ENCODE measurements at regions not wholly inside any gene's neighbourhood (a gene's known extent, or its start where the extent isn't known, plus 50 kb on each side); places are given as distances from the start of the nearest gene placed in this dataset.

DNA sequence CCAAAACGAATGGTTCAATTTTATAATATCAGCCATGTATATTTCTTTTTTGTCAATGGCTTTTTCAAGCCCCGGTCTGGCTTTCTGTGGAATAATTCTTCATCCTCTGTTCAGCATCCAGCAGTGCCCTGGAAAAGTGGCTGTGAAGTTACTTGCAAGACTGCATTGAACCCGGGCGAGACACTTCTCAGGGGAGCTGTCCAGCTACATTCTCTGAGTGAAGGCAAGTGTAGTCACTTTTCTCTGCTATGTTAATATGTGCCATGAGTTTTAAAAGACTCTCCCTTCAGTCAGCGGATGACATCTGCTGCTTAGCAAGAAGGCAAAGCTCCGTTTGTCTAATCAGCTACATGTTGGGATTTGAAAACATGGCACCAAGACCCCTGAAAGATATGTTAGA is 81.3 kb upstream of the RGMA start:
- no peak for TF ChIP-seq CTCF (conservative IDR thresholded peaks at IDR 0.05; ENCODE audit: low read depth, low read length)
- DNase-seq (ENCODE audit: low read depth), result no peak
- no peak overlapping the region for H3K4me3 ChIP-seq (ENCODE audit: low read depth, low read length)

DNA sequence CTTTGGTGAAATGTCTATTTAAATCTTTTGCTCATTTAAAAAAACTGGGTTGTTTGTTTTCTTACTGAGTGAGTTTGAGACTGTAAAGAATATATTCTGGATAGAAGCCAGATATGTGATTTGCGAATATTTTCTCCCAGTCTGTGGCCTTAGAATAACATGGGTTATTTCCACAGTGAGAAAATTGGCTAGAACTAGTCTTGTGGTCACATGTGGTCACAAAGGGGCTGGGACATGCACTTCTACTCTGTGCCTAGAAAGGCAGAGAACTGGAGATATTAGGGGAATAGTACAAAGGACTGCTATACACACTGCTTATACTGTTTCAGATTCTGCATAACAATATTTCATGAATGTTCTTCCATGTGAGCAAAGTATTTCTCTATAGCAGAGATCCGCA is 79.9 kb upstream of the RGMA start:
- no peak for TF ChIP-seq CTCF (conservative IDR thresholded peaks at IDR 0.05; ENCODE audit: low read depth, low read length)
- DNase-seq (ENCODE audit: low read depth), result no peak
- H3K4me3 ChIP-seq (ENCODE audit: low read depth, low read length), result no peak overlapping the region

DNA sequence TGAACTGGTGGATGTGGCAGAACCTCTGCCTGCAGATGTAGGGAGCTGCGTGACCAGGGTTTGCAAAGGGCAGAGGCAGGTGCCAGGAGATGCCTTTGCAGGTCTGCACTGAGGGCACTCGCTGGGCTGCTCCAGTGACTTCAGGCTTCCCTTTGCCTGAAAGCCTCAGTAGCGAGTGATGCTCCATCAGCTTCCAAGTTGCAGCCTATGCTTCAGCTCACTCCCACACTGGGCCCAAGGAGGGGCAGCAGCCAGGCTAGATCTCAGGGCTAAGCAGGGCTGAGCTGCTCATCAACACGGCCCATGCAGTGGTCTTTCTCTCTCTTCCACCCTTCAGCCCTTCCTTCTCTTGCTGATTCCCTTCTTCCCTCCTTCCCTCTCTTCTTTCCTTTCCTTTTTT is 78.3 kb upstream of the RGMA start:
- no peak for TF ChIP-seq CTCF (conservative IDR thresholded peaks at IDR 0.05; ENCODE audit: low read depth, low read length)
- H3K4me3 ChIP-seq (ENCODE audit: low read depth, low read length), result no peak overlapping the region
- no peak for DNase-seq (ENCODE audit: low read depth)

DNA sequence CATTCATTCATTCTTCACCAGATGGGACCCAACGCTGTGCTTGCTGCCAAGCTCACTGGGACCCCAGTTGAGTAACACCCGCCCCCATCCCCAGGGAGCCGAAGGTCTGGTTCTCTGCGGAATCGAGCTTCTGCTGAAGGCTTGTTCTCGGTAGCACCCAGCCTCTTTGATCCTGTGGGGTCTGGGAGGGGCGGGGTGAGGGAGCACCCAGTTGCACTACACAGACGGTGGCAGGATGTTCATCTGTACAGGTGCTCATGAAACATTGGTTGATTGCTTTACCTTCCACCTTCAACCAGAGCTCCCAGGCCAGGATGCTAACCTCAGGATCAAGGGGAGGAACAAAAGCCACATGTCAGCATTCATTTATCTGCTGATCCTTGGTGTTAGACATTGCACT is 77.7 kb upstream of the RGMA start:
- no peak for DNase-seq (ENCODE audit: low read depth)
- TF ChIP-seq CTCF (conservative IDR thresholded peaks at IDR 0.05; ENCODE audit: low read depth, low read length), result no peak
- H3K4me3 ChIP-seq (ENCODE audit: low read depth, low read length), result no peak overlapping the region

DNA sequence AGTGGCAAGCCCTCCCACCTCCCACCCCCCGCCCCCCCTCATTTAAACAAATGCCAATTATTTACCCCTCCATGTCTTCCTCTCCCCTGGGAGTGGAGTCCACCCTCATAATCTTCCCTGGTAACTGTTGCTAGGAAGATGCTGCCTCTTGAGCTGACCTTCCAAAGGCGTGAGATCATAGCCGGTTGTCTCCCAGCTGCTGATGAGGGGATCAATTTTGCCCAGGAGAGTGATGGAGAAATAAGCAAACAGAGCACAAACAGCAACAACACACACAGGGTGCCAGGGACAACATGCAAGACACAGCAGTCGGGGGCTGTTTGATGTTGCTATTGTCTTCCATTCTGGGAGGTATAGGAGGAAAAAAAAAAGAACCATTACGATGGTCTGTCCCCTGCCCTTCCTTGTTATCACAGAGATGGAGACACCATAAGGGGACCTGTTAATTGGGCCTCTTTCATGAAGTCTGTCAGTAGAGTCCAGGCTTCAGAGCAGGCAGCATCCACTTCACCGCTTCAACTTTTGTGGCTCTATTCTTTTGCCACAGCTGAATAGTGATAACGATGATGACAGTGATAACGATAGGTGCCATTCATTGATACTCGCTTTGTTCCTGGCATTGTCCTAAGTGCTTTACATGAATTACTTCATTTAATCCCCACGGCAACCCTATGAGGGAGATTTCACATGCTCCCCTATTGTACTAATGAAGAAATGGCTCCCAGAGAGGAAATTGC is 76.9 kb upstream of the RGMA start:
- no peak overlapping the region for H3K4me3 ChIP-seq (ENCODE audit: low read depth, low read length)
- TF ChIP-seq CTCF (conservative IDR thresholded peaks at IDR 0.05; ENCODE audit: low read depth, low read length), result no peak
- DNase-seq (ENCODE audit: low read depth), result no peak

DNA sequence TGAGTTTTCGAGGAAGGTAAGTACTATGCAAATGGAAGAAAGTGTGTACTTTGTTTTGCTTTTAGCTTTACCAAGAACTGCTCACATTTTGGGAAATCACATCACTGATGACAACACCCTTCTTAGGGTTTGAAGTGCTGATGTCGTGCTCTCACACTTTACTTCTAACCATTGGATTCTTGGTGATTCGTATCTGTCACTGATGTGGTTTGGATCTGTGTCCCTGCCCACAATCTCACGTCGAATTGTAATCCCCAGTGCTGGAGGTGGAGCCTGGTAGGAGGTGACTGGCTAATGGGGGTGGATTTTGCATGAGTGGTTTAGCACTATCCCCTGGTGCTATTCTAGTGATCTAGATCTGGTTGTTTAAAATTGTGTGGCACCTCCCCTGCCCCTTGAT is 75.4 kb upstream of the RGMA start:
- no peak for DNase-seq (ENCODE audit: low read depth)
- no peak for TF ChIP-seq CTCF (conservative IDR thresholded peaks at IDR 0.05; ENCODE audit: low read depth, low read length)

GRCh38 chr15:93162560-93162959 is 73.5 kb upstream of the RGMA start:
- TF ChIP-seq CTCF (conservative IDR thresholded peaks at IDR 0.05; ENCODE audit: low read depth, low read length), result no peak
- H3K4me3 ChIP-seq (ENCODE audit: low read depth, low read length), result no peak overlapping the region
- DNase-seq (ENCODE audit: low read depth), result no peak

More for the DNA sequence above, 75.4 kb upstream of the RGMA start:
- H3K4me3 ChIP-seq (ENCODE audit: low read depth, low read length), result no peak overlapping the region

All from epithelial cell of proximal tubule (primary cell).